ENCODE measurements at regions not wholly inside any gene's neighbourhood (a gene's known extent, or its start where the extent isn't known, plus 50 kb on each side); places are given as distances from the start of the nearest gene placed in this dataset.

DNA sequence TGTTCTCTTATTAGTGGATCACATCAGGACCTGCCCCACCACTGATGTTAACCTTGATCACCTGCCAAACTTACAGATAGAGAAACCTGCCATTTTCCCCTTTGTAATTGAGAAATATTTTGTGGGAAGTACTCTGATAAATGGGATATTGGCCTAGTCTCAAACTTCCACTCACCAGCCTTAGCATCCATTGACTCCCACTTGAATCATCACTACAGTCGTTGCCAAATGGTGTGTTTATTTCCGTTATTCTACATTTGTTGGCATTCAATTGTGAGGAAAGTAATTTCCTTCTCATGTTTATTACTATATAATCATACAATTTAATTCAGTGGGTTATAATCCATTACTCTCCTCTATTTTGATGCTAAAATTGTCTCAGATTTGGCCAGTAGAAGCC, 156.4 kb upstream of the CXCL13 start (continued):
- TF ChIP-seq CUX1 (IDR thresholded peaks at IDR 0.05; ENCODE audit: insufficient replicate concordance, low read depth, low read length) (no peak), SMARCA5 (IDR thresholded peaks at IDR 0.05) (no peak)

DNA sequence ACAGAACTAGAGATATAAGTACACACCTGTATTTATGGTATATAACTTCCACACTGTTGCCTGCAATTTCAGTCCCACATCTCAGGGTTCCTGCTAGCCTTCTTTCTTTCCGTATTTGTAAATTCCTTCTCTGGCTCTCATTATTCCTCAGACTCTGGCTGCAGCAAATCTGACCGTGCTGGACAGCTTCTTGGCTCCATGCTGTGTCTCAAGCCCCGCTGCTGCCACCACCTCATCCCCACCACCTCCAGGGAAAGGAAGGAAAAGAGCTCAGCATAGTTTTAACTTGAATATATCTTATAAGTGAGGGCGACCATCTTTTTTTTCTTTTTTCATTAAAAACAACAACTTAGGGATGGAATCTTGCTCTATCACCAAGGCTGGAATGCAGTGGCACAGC, 155.6 kb upstream of the CXCL13 start:
- ChIA-PET CTCF (interaction anchor here (0.7 to 1.5 kb wide), 4 partner anchors 16 to 96 kb away, joined by 3 to 4 read pairs (median 3); no protein-coding TSS in a partner anchor), POLR2A (interaction anchor here (0.7 kb wide), 1 partner anchor 310 kb away, joined by 5 read pairs; no protein-coding TSS in a partner anchor), SMC1A (ENCODE audit: uncharacterized antibody, unreplicated experiment) (interaction anchor here (0.6 kb wide), 2 partner anchors 67 to 991 kb away, joined by 3 read pairs; no protein-coding TSS in a partner anchor), RAD21 (ENCODE audit: unreplicated experiment) (no interaction called here)
- ATAC-seq: no peak
- H4K20me1 ChIP-seq (ENCODE audit: control insufficient read depth, insufficient read depth): no peaks in the 10 kb centered on the region
- H3K4me1 ChIP-seq (ENCODE audit: control insufficient read depth, insufficient read depth, low read length): no peaks in the 10 kb centered on the region
- H3K27me3 ChIP-seq (replicated peaks in 1 of 2; ENCODE audit: control insufficient read depth in 2 of 2, insufficient read depth in 2 of 2, low read length in 1 of 2): no peaks in the 10 kb centered on the region; a peak in 1 of 4 replicates
- H3K9me3 ChIP-seq (replicated peaks; ENCODE audit: control insufficient read depth, insufficient read depth, low read length): no peaks in the 10 kb centered on the region
- in situ Hi-C loops (cut with MboI): no loop called here
- intact Hi-C loops (cut with micrococcal nuclease; ENCODE audit: unreplicated experiment): loop anchor here (5.0 kb wide), 1 partner anchor 117 kb away; no protein-coding TSS in a partner anchor
- H3K9ac ChIP-seq (ENCODE audit: control insufficient read depth, insufficient read depth, low read length): no peak overlapping the region
- no peak overlapping the region for H3K27ac ChIP-seq (ENCODE audit: control insufficient read depth, insufficient read depth)
- FAIRE-seq: no peak
- 36% methylated on average over 4 of the region's 4 CpGs for WGBS (ENCODE audit: insufficient coverage, insufficient replicate concordance, low lambda C conversion rate, missing lambda C conversion rate)
- no peak overlapping the region for H3K4me3 ChIP-seq
- DNase-seq (ENCODE audit: low read depth, low spot score): no peak
- H3K36me3 ChIP-seq (ENCODE audit: control insufficient read depth in 2 of 2, insufficient read depth in 2 of 2, low read length in 1 of 2): no peaks in the 10 kb centered on the region
- H3K79me2 ChIP-seq (ENCODE audit: control insufficient read depth, insufficient read depth, low read length): no peaks in the 10 kb centered on the region
- no TSS peak for BruUV-seq (replicated peaks)
- no peak overlapping the region for H2AFZ ChIP-seq (ENCODE audit: control insufficient read depth, low read depth, low read length)
- H3K4me2 ChIP-seq (ENCODE audit: control insufficient read depth, insufficient read depth): no peak overlapping the region
- TF ChIP-seq RELA (IDR thresholded peaks at IDR 0.05; ENCODE audit: borderline replicate concordance, partially characterized antibody): no peak
- TF ChIP-seq NFXL1 (IDR thresholded peaks at IDR 0.05; ENCODE audit: borderline replicate concordance): no peak
- TF ChIP-seq TBL1XR1 (IDR thresholded peaks at IDR 0.05; ENCODE audit: low read depth, low read length): no peak
- TF ChIP-seq, protein P1, sequence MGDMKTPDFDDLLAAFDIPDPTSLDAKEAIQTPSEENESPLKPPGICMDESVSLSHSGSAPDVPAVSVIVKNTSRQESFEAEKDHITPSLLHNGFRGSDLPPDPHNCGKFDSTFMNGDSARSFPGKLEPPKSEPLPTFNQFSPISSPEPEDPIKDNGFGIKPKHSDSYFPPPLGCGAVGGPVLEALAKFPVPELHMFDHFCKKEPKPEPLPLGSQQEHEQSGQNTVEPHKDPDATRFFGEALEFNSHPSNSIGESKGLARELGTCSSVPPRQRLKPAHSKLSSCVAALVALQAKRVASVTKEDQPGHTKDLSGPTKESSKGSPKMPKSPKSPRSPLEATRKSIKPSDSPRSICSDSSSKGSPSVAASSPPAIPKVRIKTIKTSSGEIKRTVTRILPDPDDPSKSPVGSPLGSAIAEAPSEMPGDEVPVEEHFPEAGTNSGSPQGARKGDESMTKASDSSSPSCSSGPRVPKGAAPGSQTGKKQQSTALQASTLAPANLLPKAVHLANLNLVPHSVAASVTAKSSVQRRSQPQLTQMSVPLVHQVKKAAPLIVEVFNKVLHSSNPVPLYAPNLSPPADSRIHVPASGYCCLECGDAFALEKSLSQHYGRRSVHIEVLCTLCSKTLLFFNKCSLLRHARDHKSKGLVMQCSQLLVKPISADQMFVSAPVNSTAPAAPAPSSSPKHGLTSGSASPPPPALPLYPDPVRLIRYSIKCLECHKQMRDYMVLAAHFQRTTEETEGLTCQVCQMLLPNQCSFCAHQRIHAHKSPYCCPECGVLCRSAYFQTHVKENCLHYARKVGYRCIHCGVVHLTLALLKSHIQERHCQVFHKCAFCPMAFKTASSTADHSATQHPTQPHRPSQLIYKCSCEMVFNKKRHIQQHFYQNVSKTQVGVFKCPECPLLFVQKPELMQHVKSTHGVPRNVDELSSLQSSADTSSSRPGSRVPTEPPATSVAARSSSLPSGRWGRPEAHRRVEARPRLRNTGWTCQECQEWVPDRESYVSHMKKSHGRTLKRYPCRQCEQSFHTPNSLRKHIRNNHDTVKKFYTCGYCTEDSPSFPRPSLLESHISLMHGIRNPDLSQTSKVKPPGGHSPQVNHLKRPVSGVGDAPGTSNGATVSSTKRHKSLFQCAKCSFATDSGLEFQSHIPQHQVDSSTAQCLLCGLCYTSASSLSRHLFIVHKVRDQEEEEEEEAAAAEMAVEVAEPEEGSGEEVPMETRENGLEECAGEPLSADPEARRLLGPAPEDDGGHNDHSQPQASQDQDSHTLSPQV (IDR thresholded peaks at IDR 0.05): no peak
- TF ChIP-seq CBX5 (IDR thresholded peaks at IDR 0.05; ENCODE audit: low read depth): no peak
- no peak for TF ChIP-seq IKZF2 (IDR thresholded peaks at IDR 0.05)
- TF ChIP-seq POU2F2 (IDR thresholded peaks at IDR 0.05; ENCODE audit: borderline replicate concordance, low read depth, low read length): no peak
- TF ChIP-seq PAX8 (IDR thresholded peaks at IDR 0.05): no peak
- TF ChIP-seq, protein P2, sequence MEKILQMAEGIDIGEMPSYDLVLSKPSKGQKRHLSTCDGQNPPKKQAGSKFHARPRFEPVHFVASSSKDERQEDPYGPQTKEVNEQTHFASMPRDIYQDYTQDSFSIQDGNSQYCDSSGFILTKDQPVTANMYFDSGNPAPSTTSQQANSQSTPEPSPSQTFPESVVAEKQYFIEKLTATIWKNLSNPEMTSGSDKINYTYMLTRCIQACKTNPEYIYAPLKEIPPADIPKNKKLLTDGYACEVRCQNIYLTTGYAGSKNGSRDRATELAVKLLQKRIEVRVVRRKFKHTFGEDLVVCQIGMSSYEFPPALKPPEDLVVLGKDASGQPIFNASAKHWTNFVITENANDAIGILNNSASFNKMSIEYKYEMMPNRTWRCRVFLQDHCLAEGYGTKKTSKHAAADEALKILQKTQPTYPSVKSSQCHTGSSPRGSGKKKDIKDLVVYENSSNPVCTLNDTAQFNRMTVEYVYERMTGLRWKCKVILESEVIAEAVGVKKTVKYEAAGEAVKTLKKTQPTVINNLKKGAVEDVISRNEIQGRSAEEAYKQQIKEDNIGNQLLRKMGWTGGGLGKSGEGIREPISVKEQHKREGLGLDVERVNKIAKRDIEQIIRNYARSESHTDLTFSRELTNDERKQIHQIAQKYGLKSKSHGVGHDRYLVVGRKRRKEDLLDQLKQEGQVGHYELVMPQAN (conservative IDR thresholded peaks at IDR 0.05): no peak
- no peak for TF ChIP-seq HDAC2 (IDR thresholded peaks at IDR 0.05)

Data from GM12878 (cell line).